ENCODE measurements at regions not wholly inside any gene's neighbourhood (a gene's known extent, or its start where the extent isn't known, plus 50 kb on each side); places are given as distances from the start of the nearest gene placed in this dataset.

DNA sequence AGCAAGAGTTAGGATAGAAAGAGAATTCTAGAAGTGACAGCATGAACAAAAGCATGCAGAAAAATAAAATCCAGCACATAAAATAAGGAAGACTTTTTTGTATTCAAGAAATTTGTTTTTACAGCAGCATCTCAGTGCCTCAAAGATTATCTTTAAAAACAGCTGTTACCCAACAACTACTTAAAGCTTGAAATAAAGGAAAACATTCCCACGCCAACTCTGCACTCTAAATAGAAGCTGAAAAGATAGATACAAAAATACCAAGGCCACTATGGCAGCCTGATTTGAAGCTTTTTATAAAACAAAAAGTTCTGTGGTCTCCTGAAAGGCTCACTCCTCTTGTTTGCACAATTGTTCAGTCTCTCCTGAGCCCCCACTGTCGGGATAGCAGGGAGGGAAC lies 83.6 kb upstream of the LRRC55 start:
- H3K23me2 ChIP-seq (ENCODE audit: insufficient read length, low read depth, low read length, poor library complexity, severe bottlenecking) = no peaks in the 10 kb centered on the region
- Mint-ChIP-seq H3K9me3 (no peaks in the 10 kb centered on the region), H3K4me1 (peaks cover 6 to 7% of the 10 kb centered on the region in 2 experiments; a peak in 3 of 4 replicates), H3K36me3 (ENCODE audit: insufficient read depth in 1 of 3, low read depth in 3 of 3) (no peaks in the 10 kb centered on the region), H3K27me3 (ENCODE audit: low read depth) (no peaks in the 10 kb centered on the region; the same call in 1 of the 2 replicates), H3K27ac (no peak overlapping the region), H3K4me3 (no peak overlapping the region)
- no peak overlapping the region for H4K8ac ChIP-seq (replicated peaks; ENCODE audit: insufficient read length, low read depth, low read length)
- H3K4me2 ChIP-seq (ENCODE audit: insufficient read depth, insufficient read length, low read length) = no peak overlapping the region
- H3K9me3 ChIP-seq (ENCODE audit: control insufficient read depth, low read depth, low read length) = no peaks in the 10 kb centered on the region
- no peak overlapping the region for H2AK5ac ChIP-seq (ENCODE audit: insufficient read length, low read length)
- H2BK15ac ChIP-seq (ENCODE audit: low read depth, low read length) = no peak overlapping the region
- no peaks in the 10 kb centered on the region for H3K79me1 ChIP-seq (ENCODE audit: insufficient read depth, low read depth, low read length, poor library complexity, severe bottlenecking)
- no peaks in the 10 kb centered on the region for H3K4me1 ChIP-seq (ENCODE audit: insufficient read depth, low read length)
- H3K23ac ChIP-seq (ENCODE audit: insufficient read length, low read depth, low read length) = no peak overlapping the region
- no peak overlapping the region for H2BK20ac ChIP-seq (ENCODE audit: low read depth, low read length, poor library complexity, severe bottlenecking)
- H3K14ac ChIP-seq (ENCODE audit: insufficient read depth, low read length) = no peak overlapping the region
- no peak overlapping the region for H3K18ac ChIP-seq (ENCODE audit: insufficient read length, low read depth, low read length)
- TF ChIP-seq, protein P1, sequence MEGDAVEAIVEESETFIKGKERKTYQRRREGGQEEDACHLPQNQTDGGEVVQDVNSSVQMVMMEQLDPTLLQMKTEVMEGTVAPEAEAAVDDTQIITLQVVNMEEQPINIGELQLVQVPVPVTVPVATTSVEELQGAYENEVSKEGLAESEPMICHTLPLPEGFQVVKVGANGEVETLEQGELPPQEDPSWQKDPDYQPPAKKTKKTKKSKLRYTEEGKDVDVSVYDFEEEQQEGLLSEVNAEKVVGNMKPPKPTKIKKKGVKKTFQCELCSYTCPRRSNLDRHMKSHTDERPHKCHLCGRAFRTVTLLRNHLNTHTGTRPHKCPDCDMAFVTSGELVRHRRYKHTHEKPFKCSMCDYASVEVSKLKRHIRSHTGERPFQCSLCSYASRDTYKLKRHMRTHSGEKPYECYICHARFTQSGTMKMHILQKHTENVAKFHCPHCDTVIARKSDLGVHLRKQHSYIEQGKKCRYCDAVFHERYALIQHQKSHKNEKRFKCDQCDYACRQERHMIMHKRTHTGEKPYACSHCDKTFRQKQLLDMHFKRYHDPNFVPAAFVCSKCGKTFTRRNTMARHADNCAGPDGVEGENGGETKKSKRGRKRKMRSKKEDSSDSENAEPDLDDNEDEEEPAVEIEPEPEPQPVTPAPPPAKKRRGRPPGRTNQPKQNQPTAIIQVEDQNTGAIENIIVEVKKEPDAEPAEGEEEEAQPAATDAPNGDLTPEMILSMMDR (conservative IDR thresholded peaks at IDR 0.05) = no peak
- no peak for DNase-seq
- no peaks in the 10 kb centered on the region for H3K27me3 ChIP-seq (ENCODE audit: insufficient read depth, low read length)
- no peak overlapping the region for H2AFZ ChIP-seq (ENCODE audit: low read length)
- no peak overlapping the region for H3K4ac ChIP-seq (ENCODE audit: low read depth, low read length)
- no peaks in the 10 kb centered on the region for H4K20me1 ChIP-seq (ENCODE audit: control insufficient read depth, insufficient read depth, insufficient read length)
- no peak overlapping the region for H2BK120ac ChIP-seq (ENCODE audit: low read depth, low read length, poor library complexity, severe bottlenecking)
- no peak overlapping the region for H2BK5ac ChIP-seq (ENCODE audit: insufficient read length, low read length)
- no peak overlapping the region for H3K9ac ChIP-seq (ENCODE audit: extremely low read depth, insufficient read length, low read length)
- no peak overlapping the region for H3T11ph ChIP-seq (ENCODE audit: low read length)
- H4K91ac ChIP-seq (ENCODE audit: insufficient read length, low read depth, low read length) = no peak overlapping the region
- no peak overlapping the region for H4K5ac ChIP-seq (ENCODE audit: insufficient read length, low read depth, low read length)
- no peak overlapping the region for H3K56ac ChIP-seq (ENCODE audit: insufficient read length, low read depth, low read length)
- no CpG with 5 or more reads among the region's 2 CpGs for WGBS (ENCODE audit: extremely low coverage, insufficient read length, low lambda C conversion rate)
- no peaks in the 10 kb centered on the region for H3K79me2 ChIP-seq (ENCODE audit: insufficient read depth, low read length)
- no peak overlapping the region for H3K27ac ChIP-seq (ENCODE audit: insufficient read length, low read depth, low read length)
- no peak overlapping the region for H2BK12ac ChIP-seq (ENCODE audit: insufficient read length, low read depth, low read length)
